HG02938 (cell line): ENCODE measurements at regions not wholly inside any gene's neighbourhood (a gene's known extent, or its start where the extent isn't known, plus 50 kb on each side); places are given as distances from the start of the nearest gene placed in this dataset.
"Not testable (repeated sequence)": the region's sequence is repeated elsewhere in the genome, so short reads cannot be mapped to it uniquely, and the experiment has no call there.

Experiments used
- ATAC-seq: cut with Tn5 transposase; IDR thresholded peaks from one replicate; pipeline ENCODE4 v1.9.1; 2021; ENCODE audit warnings: mild to moderate bottlenecking, moderate library complexity; ENCODE audit not compliant: unreplicated experiment

- no peak for ATAC-seq
These were observed 105.6 kb upstream of the FHL2 start for GRCh38 chr2:105504459-105504858.

- ATAC-seq, result no peak
These were observed 103.9 kb upstream of the FHL2 start for GRCh38 chr2:105502625-105503334.

- ATAC-seq, result no peak
These were observed 99.5 kb upstream of the FHL2 start for GRCh38 chr2:105498281-105498846.

GRCh38 chr2:105497094-105497493 lies 98.2 kb upstream of the FHL2 start:
- no peak for ATAC-seq

- ATAC-seq, result no peak
These were observed 97.4 kb upstream of the FHL2 start for GRCh38 chr2:105496271-105496670.

- ATAC-seq, result no peak
These were observed 96.0 kb upstream of the FHL2 start for GRCh38 chr2:105494683-105495425.

- no peak for ATAC-seq
These were observed 92.1 kb upstream of the FHL2 start for GRCh38 chr2:105490956-105491355.

GRCh38 chr2:105490204-105490603 lies 91.4 kb upstream of the FHL2 start:
- ATAC-seq, result no peak

- no peak for ATAC-seq
These were observed 90.5 kb upstream of the FHL2 start for GRCh38 chr2:105489168-105489878.

GRCh38 chr2:105488285-105488684 lies 89.4 kb upstream of the FHL2 start:
- ATAC-seq, result no peak

GRCh38 chr2:105487142-105488069 lies 88.6 kb upstream of the FHL2 start:
- ATAC-seq, result no peak

- ATAC-seq, result no peak
These were observed 87.9 kb upstream of the FHL2 start for GRCh38 chr2:105486762-105487141.

- no peak for ATAC-seq
These were observed 79.8 kb upstream of the FHL2 start for GRCh38 chr2:105478670-105479069.

GRCh38 chr2:105477050-105477620 lies 78.3 kb upstream of the FHL2 start:
- not testable (repeated sequence) for ATAC-seq

- ATAC-seq, result no peak
These were observed 74.2 kb upstream of the FHL2 start for GRCh38 chr2:105473011-105473410.

GRCh38 chr2:105470979-105471378 lies 72.1 kb upstream of the FHL2 start:
- ATAC-seq, result no peak

- ATAC-seq, result no peak
These were observed 70.9 kb upstream of the FHL2 start for GRCh38 chr2:105469781-105470180.

- ATAC-seq, result no peak
These were observed 69.8 kb upstream of the FHL2 start for GRCh38 chr2:105468582-105469042.

GRCh38 chr2:105464325-105464724 lies 65.5 kb upstream of the FHL2 start:
- ATAC-seq, result no peak
